H1 (cell line): ENCODE measurements at regions not wholly inside any gene's neighbourhood (a gene's known extent, or its start where the extent isn't known, plus 50 kb on each side); places are given as distances from the start of the nearest gene placed in this dataset.

Experiments used
- CTCF ChIA-PET: fragments of 300-600 bp; sonication (Branson Sonifier 250); formaldehyde crosslinking; loops from one replicate; lab custom pipeline; 2021; ENCODE audit not compliant: partially characterized antibody; lab: Charles Lee
- POLR2A ChIA-PET: fragments of 300-600 bp; sonication (Branson Sonifier 250); formaldehyde crosslinking; loops from one replicate; lab custom pipeline; 2021; ENCODE audit warnings: inconsistent platforms; ENCODE audit not compliant: partially characterized antibody; lab: Charles Lee
- DNase-seq, 2 experiments: peaks; one replicate each; pipeline versions ENCODE4 v3.0.0 to v3.0.0-alpha.2; 2010 to 2022; ENCODE audit warnings: low spot score in 2 of 2, low read depth in 1 of 2, mixed read lengths in 1 of 2
- FAIRE-seq: peaks from 2 replicates; lab custom pipeline; 2011; peaks lifted over from hg19 to GRCh38; lab: Jason Lieb, UNC
- H2AFZ ChIP-seq: 2 replicates; pipeline ENCODE4 v1.8.1; 2012; ENCODE audit warnings: low read length, inconsistent platforms
- H2AK5ac ChIP-seq: 2 replicates; pipeline ENCODE4 v1.6.1; 2013; ENCODE audit warnings: low read depth, low read length
- H2BK120ac ChIP-seq: replicated peaks from 2 replicates; pipeline ENCODE3; 2013; ENCODE audit warnings: low read depth, low read length, inconsistent platforms
- H2BK12ac ChIP-seq: 2 replicates; pipeline ENCODE4 v1.6.1; 2013; ENCODE audit warnings: low read depth, low read length
- H2BK15ac ChIP-seq: 2 replicates; pipeline ENCODE4 v1.6.1; 2013; ENCODE audit warnings: low read length
- H2BK20ac ChIP-seq: 2 replicates; pipeline ENCODE4 v1.6.1; 2013; ENCODE audit warnings: low read length
- H2BK5ac ChIP-seq: 2 replicates; pipeline ENCODE4 v1.6.1; 2013; ENCODE audit warnings: low read depth, low read length
- H3K14ac ChIP-seq: 2 replicates; pipeline ENCODE4 v1.6.1; 2013; ENCODE audit warnings: inconsistent platforms; ENCODE audit not compliant: insufficient read length
- H3K18ac ChIP-seq: 2 replicates; pipeline ENCODE4 v1.6.1; 2013; ENCODE audit warnings: low read length; ENCODE audit errors: extremely low read depth
- H3K23ac ChIP-seq: 2 replicates; pipeline ENCODE4 v1.6.1; 2013; ENCODE audit warnings: inconsistent platforms; ENCODE audit not compliant: insufficient read length
- H3K23me2 ChIP-seq: 2 replicates; pipeline ENCODE4 v1.6.1; 2013; ENCODE audit warnings: low read depth, low read length
- H3K27ac ChIP-seq: 2 replicates; pipeline ENCODE4 v1.6.1; 2011; ENCODE audit warnings: low read depth, low read length, inconsistent platforms
- H3K27me3 ChIP-seq, 4 experiments: replicated peaks in 1 of 4; 1 replicate in 1 of 4; 2 replicates in 3 of 4; pipeline versions ENCODE4 v1.6.1 to v1.8.1; 2011 to 2013; ENCODE audit warnings: low read length in 3 of 4, mild to moderate bottlenecking in 3 of 4, inconsistent platforms in 2 of 4, mixed read lengths in 2 of 4, moderate library complexity in 1 of 4; ENCODE audit not compliant: control insufficient read depth in 3 of 4, insufficient read depth in 3 of 4; ENCODE audit errors: extremely low read depth in 1 of 4
- H3K36me3 ChIP-seq, 4 experiments: 2 replicates each; pipeline versions ENCODE4 v1.6.1 to v1.8.1; 2011 to 2013; ENCODE audit warnings: mild to moderate bottlenecking in 4 of 4, low read length in 3 of 4, moderate library complexity in 2 of 4, control low read depth in 1 of 4, inconsistent platforms in 1 of 4; ENCODE audit not compliant: insufficient read depth in 4 of 4, control insufficient read depth in 2 of 4
- H3K4ac ChIP-seq: replicated peaks from 2 replicates; pipeline ENCODE3; 2013; ENCODE audit warnings: low read length, low read depth, mixed read lengths, inconsistent platforms; ENCODE audit not compliant: insufficient read length
- H3K4me1 ChIP-seq, 4 experiments: replicated peaks in 1 of 4; 1 replicate in 1 of 4; 2 replicates in 3 of 4; pipeline versions ENCODE4 v1.6.1 to v1.8.1; 2011 to 2013; ENCODE audit warnings: low read length in 3 of 4, inconsistent platforms in 2 of 4, mixed read lengths in 1 of 4; ENCODE audit not compliant: insufficient read depth in 4 of 4, control insufficient read depth in 3 of 4
- H3K4me2 ChIP-seq, 2 experiments: 2 replicates each; pipeline versions ENCODE4 v1.6.1 to v1.8.1; 2011 to 2013; ENCODE audit warnings: low read depth in 2 of 2, low read length in 2 of 2, control low read depth in 1 of 2, inconsistent platforms in 1 of 2, mild to moderate bottlenecking in 1 of 2; ENCODE audit not compliant: insufficient read depth in 1 of 2
- H3K4me3 ChIP-seq, 4 experiments: fragments of 200-600, 300-600 bp in 1 of 4; sonication (generic), shearing (Covaris generic), sonication (Bioruptor Twin) in 1 of 4; 2 replicates each; pipeline versions ENCODE4 v1.5.1 to v1.8.1; 2011 to 2016; ENCODE audit warnings: low read length in 4 of 4, low read depth in 3 of 4, control low read depth in 2 of 4, inconsistent platforms in 2 of 4, mild to moderate bottlenecking in 2 of 4, mixed read lengths in 1 of 4, moderate library complexity in 1 of 4; ENCODE audit not compliant: insufficient read depth in 2 of 4; ENCODE audit errors: extremely low read depth in 1 of 4
- H3K56ac ChIP-seq: replicated peaks from 2 replicates; pipeline ENCODE3; 2013; ENCODE audit warnings: low read depth, mild to moderate bottlenecking, mixed read lengths, low read length, inconsistent platforms; ENCODE audit not compliant: insufficient read length
- H3K79me1 ChIP-seq: 2 replicates; pipeline ENCODE4 v1.6.1; 2013; ENCODE audit warnings: low read depth, low read length, control low read depth
- H3K79me2 ChIP-seq, 2 experiments: 2 replicates each; pipeline versions ENCODE4 v1.6.1 to v1.8.1; 2012 to 2013; ENCODE audit warnings: low read length in 2 of 2, mild to moderate bottlenecking in 2 of 2, inconsistent platforms in 1 of 2; ENCODE audit not compliant: insufficient read depth in 2 of 2, control insufficient read depth in 1 of 2
- H3K9ac ChIP-seq, 4 experiments: replicated peaks in 1 of 4; 1 replicate in 1 of 4; 2 replicates in 3 of 4; pipeline versions ENCODE4 v1.6.1 to v1.8.1; 2011 to 2013; ENCODE audit warnings: low read depth in 3 of 4, low read length in 3 of 4, control low read depth in 2 of 4, mild to moderate bottlenecking in 2 of 4, moderate library complexity in 2 of 4, inconsistent platforms in 1 of 4; ENCODE audit errors: extremely low read depth in 1 of 4
- H3K9me3 ChIP-seq, 2 experiments: 2 replicates each; pipeline versions ENCODE4 v1.6.1 to v1.8.1; 2012 to 2013; ENCODE audit warnings: mild to moderate bottlenecking in 2 of 2, moderate library complexity in 2 of 2, control low read depth in 1 of 2, inconsistent platforms in 1 of 2, low read depth in 1 of 2, low read length in 1 of 2, mixed read lengths in 1 of 2; ENCODE audit not compliant: insufficient read depth in 2 of 2
- H4K20me1 ChIP-seq, 2 experiments: replicated peaks in 1 of 2; 2 replicates each; pipeline versions ENCODE3 to v1.8.1; 2011 to 2013; ENCODE audit warnings: inconsistent platforms in 2 of 2, low read length in 2 of 2, mild to moderate bottlenecking in 1 of 2; ENCODE audit not compliant: insufficient read depth in 2 of 2, control insufficient read depth in 1 of 2
- H4K5ac ChIP-seq: 2 replicates; pipeline ENCODE4 v1.6.1; 2013; ENCODE audit warnings: low read length, low read depth, mixed read lengths, inconsistent platforms; ENCODE audit not compliant: insufficient read length
- H4K8ac ChIP-seq: 2 replicates; pipeline ENCODE4 v1.8.0; 2013; ENCODE audit warnings: mild to moderate bottlenecking, moderate library complexity, low read length, inconsistent platforms; ENCODE audit not compliant: insufficient read depth; ENCODE audit errors: extremely low read depth
- H4K91ac ChIP-seq: replicated peaks from 2 replicates; pipeline ENCODE3; 2013; ENCODE audit warnings: low read length, mixed read lengths, inconsistent platforms; ENCODE audit not compliant: insufficient read length
- BACH1 ChIP-seq: IDR thresholded peaks from 2 replicates; pipeline ENCODE4 v1.6.1; 2012; ENCODE audit warnings: low read length, improper control_type of control experiment
- CREB1 ChIP-seq: IDR thresholded peaks from 2 replicates; pipeline ENCODE4 v1.6.1; 2012; ENCODE audit warnings: inconsistent platforms
- CTBP2 ChIP-seq: IDR thresholded peaks from 2 replicates; pipeline ENCODE4 v1.7.0; 2011; ENCODE audit warnings: borderline replicate concordance, mild to moderate bottlenecking, moderate library complexity, mixed read lengths, low read length; ENCODE audit not compliant: insufficient read depth, insufficient read length
- EZH2 ChIP-seq: fragments of 200-600 bp; sonication (generic); IDR thresholded peaks from 2 replicates; pipeline ENCODE4 v1.7.1; 2012; ENCODE audit warnings: low read depth, mild to moderate bottlenecking, moderate library complexity, low read length, inconsistent platforms; ENCODE audit not compliant: severe bottlenecking
- NRF1 ChIP-seq: IDR thresholded peaks from 2 replicates; pipeline ENCODE4 v1.6.1; 2011; ENCODE audit warnings: mild to moderate bottlenecking, low read depth, low read length, improper control_type of control experiment
- SRF ChIP-seq: IDR thresholded peaks from 2 replicates; pipeline ENCODE4 v1.6.1; 2011; ENCODE audit warnings: mild to moderate bottlenecking, low read depth, low read length, moderate library complexity
- TEAD4 ChIP-seq: IDR thresholded peaks from 2 replicates; pipeline ENCODE4 v1.6.1; 2012; ENCODE audit warnings: low read depth, low read length, inconsistent platforms, mixed read lengths
- WGBS, 2 experiments: shearing (Covaris generic) in 1 of 2; methylation state at CpG; one replicate each; pipeline versions ENCODE4 v1.1.6 to v1.1.7; 2013 to 2015; ENCODE audit warnings: low lambda C conversion rate in 2 of 2, mixed read lengths in 2 of 2, inconsistent platforms in 1 of 2, low coverage in 1 of 2, missing lambda C conversion rate in 1 of 2; ENCODE audit not compliant: insufficient replicate concordance in 2 of 2, insufficient coverage in 1 of 2, insufficient read length in 1 of 2; ENCODE audit errors: extremely low coverage in 1 of 2, missing lambda C conversion rate in 1 of 2; 5-methylcytosine and 5-hydroxymethylcytosine counted together

GRCh38 chrX:68892134-68892533 lies 63.3 kb downstream of the EFNB1 start:
- H3K23ac ChIP-seq = no peak overlapping the region
- no peaks in the 10 kb centered on the region for H3K9me3 ChIP-seq
- no peak overlapping the region for H3K4me2 ChIP-seq
- H3K27ac ChIP-seq = no peak overlapping the region
- 0 out of 2 replicates have a peak overlapping the region, but pooled peaks have one; percentile 61 for H2BK15ac ChIP-seq
- no peak overlapping the region for H2AFZ ChIP-seq
- H4K5ac ChIP-seq = no peak overlapping the region
- ChIA-PET POLR2A (no interaction called here), CTCF (interaction anchor here (1.0 to 2.0 kb wide), 5 partner anchors 23 to 214 kb away, joined by 3 to 5 read pairs (median 3); partner anchors contain the start of gene EFNB1)
- no peak overlapping the region for H3K56ac ChIP-seq
- H3K27me3 ChIP-seq = peaks cover 2 to 20% (median 15%) of the 10 kb centered on the region in 4 experiments; a peak in 5 of 7 replicates
- no peak overlapping the region for H4K8ac ChIP-seq
- FAIRE-seq = no peak
- H3K14ac ChIP-seq = no peak overlapping the region
- no peak for DNase-seq
- no peaks in the 10 kb centered on the region for H3K79me1 ChIP-seq
- 73% methylated on average over 2 of the region's 2 CpGs; no CpG with 5 or more reads in 1 of the 2 experiments for WGBS, 2 experiments
- no peaks in the 10 kb centered on the region for H4K20me1 ChIP-seq
- no peaks in the 10 kb centered on the region; the same call in 1 of the 2 replicates for H3K23me2 ChIP-seq
- H3K79me2 ChIP-seq = no peaks in the 10 kb centered on the region
- H3K4me3 ChIP-seq = no peak overlapping the region
- no peak overlapping the region for H3K4ac ChIP-seq
- H3K4me1 ChIP-seq = peaks cover 0 to 14% (median 7%) of the 10 kb centered on the region in 4 experiments; a peak in 6 of 7 replicates
- no peaks in the 10 kb centered on the region for H3K36me3 ChIP-seq
- no peak overlapping the region for H2AK5ac ChIP-seq
- H2BK12ac ChIP-seq = no peak overlapping the region
- H3K18ac ChIP-seq = no peak overlapping the region; the same call in 1 of the 2 replicates
- TF ChIP-seq SRF = no peak
- no peak for TF ChIP-seq NRF1
- TF ChIP-seq TEAD4 = no peak
- no peak for TF ChIP-seq CTBP2
- TF ChIP-seq BACH1 = no peak
- TF ChIP-seq EZH2 = no peak
- TF ChIP-seq CREB1 = no peak
- no peak overlapping the region for H2BK20ac ChIP-seq
- H4K91ac ChIP-seq = no peak overlapping the region
- H2BK5ac ChIP-seq = no peak overlapping the region
- H2BK120ac ChIP-seq = no peak overlapping the region
- no peak overlapping the region for H3K9ac ChIP-seq
